Coronary artery (tissue), 2 donors: ENCODE measurements at regions not wholly inside any gene's neighbourhood (a gene's known extent, or its start where the extent isn't known, plus 50 kb on each side); places are given as distances from the start of the nearest gene placed in this dataset.

Source experiments
- DNase-seq: peaks from one replicate; pipeline ENCODE4 v3.0.0-alpha.2; 2017; ENCODE audit warnings: low spot score
- H3K27ac ChIP-seq, 2 donors: fragments of 200-600 bp; sonication (generic); one replicate each; pipeline ENCODE4 v1.5.1; 2016 to 2019
- H3K4me3 ChIP-seq: fragments of 200-600 bp; sonication (generic); 2 replicates; pipeline ENCODE4 v1.5.1; 2016; ENCODE audit warnings: mild to moderate bottlenecking, moderate library complexity
- TF ChIP-seq, protein P1 (sequence below): fragments of 200-600 bp; sonication (generic); IDR thresholded peaks from one replicate; pipeline ENCODE4 v1.5.1; 2019; ENCODE audit warnings: antibody characterized with exemption

DNA sequence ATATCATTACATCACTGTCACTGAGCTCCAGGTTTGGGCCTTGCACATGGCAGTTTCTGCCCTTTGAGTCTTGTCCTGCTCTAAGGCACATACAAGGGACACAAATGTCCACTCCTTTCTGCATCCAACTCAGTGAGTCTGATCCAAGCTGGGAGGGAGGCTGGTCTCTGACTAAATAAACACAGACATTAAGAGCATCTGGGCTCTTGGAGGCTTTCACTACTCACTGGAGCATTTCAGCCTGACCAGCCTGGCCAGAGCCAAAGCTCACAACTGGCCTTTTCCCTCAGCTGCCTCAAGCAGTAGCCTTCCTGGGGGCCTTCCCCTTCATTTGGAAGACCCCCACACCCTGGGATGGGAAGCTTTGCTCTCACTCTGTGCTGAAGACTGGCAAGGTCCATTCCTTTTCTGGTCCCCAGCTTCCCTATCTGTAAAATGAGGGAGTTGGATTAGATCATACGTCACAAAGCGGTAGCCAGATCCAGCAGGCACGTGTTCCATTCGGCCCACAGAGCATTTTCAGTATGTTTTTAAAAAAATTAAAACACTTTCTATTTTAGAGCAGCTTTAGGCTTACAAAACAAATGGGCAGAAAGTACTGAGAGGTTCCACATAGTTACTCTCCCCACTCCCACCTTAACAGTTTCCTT is 58.6 kb upstream of the XPA start:
- no peak for DNase-seq
- TF ChIP-seq, protein P1, sequence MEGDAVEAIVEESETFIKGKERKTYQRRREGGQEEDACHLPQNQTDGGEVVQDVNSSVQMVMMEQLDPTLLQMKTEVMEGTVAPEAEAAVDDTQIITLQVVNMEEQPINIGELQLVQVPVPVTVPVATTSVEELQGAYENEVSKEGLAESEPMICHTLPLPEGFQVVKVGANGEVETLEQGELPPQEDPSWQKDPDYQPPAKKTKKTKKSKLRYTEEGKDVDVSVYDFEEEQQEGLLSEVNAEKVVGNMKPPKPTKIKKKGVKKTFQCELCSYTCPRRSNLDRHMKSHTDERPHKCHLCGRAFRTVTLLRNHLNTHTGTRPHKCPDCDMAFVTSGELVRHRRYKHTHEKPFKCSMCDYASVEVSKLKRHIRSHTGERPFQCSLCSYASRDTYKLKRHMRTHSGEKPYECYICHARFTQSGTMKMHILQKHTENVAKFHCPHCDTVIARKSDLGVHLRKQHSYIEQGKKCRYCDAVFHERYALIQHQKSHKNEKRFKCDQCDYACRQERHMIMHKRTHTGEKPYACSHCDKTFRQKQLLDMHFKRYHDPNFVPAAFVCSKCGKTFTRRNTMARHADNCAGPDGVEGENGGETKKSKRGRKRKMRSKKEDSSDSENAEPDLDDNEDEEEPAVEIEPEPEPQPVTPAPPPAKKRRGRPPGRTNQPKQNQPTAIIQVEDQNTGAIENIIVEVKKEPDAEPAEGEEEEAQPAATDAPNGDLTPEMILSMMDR: no peak

DNA sequence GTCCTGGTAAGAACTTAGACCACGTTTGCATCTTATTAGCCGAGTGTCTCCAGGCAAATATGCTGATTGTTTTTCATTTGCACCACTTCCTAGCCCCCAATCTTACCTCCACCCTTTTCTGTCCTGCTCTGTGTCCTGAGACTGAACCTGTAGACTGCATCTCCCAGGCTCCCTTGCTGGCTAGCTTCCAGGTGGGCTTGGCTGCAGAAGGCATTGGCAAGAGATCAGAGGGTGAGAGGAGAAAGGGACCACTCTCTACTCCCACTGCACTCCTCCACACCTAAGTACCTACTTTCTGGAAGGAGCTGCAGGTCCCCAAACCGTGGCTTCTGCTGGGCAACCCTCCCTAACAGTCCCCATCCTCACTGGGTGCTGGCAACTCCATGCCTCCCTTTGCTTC is 59.9 kb upstream of the XPA start:
- Histone ChIP-seq H3K27ac (no peak overlapping the region), H3K4me3 (no peak overlapping the region)
- DNase-seq: no peak
- TF ChIP-seq, protein P1: no peak

More for the DNA sequence above, 58.6 kb upstream of the XPA start:
- Histone ChIP-seq H3K4me3 (no peak overlapping the region), H3K27ac (no peak overlapping the region)

DNA sequence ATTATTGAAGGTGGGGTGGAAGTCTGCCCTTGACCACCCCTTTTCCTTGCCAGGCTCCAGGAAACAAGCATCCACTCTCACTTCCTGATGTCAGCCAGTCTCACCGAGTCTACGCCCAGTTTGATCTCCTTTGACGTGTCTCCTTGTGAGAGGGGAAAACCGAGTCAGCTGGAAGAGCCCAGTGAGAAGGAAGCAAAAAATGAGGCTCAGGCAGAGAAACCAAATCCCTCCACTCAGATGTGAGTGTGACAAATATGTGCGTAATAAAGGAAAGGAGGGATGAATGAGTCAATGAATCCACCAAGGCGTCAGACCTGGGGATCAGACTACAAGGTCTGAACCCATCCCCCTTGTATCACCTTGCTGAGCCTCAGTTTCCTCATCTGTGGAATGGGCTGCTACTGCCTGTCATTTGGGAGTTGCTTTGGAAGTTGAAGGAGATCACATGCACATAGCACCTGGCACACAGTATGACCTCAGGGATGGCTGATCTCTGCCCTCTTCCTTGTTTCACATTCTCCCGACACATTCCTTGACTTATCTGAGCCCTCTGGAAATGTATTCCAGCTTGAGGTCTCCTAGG is 61.3 kb upstream of the XPA start:
- DNase-seq: no peak
- TF ChIP-seq, protein P1: no peak
- Histone ChIP-seq H3K4me3 (no peak overlapping the region), H3K27ac (no peak overlapping the region)

DNA sequence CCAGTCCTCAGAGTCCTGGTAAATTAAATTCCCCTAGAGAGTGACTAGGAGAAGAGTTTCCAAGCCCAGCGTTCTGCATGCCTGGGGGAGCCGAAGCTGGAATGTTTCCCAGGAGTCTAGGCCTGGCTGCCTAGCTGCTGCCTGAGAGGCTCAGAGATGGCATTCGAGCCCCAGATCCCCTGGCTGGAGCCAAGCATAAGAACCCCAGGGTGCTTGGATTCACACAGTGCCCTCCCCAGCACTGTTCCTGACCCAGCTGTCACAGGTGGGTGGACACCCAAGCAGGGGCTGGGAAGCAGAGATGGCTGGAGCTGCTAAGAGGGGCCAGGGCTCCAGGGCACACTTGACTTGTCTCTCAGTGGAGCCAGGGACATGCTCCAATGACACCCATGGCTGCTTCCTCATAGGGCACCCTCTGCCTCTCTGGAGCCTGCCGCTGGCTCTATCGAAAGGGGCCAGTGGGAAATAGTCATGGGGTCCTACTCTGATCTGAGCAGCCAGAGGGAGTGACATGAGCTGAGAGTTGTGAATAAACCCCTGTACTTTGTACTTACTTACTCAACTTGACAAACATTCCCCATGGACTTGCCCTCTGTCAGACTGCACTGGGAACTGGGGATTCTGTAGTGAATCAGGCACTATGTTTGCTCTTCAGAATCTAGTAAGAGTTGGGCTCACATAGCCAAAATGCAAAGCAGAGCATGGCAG is 62.6 kb upstream of the XPA start:
- Histone ChIP-seq H3K27ac (no peak overlapping the region), H3K4me3 (no peak overlapping the region)
- no peak for DNase-seq
- TF ChIP-seq, protein P1: no peak

DNA sequence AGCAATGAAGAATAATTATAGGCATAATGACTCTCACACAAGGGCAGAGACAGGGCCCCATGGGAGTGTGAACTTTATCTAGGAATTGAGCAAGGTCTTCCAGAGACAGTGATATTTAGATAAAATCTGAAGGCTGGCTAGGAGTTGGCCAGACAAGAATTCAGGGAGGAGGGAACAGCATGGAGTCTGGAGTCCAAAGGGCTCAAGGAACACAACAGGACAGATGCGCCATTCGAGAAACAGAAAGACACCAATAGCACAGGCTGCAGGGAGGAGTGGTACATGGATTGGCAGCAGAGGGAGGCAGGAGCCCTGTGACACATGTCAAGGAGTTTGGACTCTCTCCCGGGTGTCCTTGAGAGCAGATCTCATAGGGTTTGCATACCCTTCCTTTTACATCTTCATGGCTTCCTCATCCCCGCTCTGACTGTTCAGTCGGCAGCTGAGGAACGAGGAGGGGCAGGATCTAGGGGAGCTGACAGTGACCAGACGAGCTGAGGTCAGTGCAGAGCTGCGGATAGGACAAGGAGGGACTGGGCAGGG is 64.0 kb upstream of the XPA start:
- no peak for DNase-seq
- TF ChIP-seq, protein P1: no peak
- Histone ChIP-seq H3K27ac (no peak overlapping the region), H3K4me3 (no peak overlapping the region)

DNA sequence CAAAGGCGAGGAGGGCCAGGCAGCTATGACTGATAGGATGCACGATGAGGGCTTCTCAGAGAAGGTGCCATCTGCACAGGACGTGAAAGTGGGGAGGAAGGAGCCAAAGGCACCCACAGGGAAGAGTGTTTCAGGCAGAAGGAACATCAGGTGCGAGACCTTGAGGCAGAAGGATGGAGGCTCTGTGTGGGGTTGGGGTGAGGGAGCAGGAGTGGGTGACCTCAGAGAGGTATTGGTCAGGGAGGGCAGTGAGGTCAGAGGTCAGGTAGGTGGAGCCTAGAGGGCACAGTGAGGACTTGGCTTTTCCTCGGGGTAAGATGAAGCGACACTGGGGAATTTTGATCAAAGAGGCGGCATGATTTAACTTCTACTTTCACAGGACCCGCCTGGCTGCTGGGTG is 64.7 kb upstream of the XPA start:
- no peak overlapping the region for H3K4me3 ChIP-seq
- H3K27ac ChIP-seq: no peak overlapping the region
- TF ChIP-seq, protein P1: no peak
- DNase-seq: no peak
